Superior temporal gyrus (tissue), 1 donor: ENCODE measurements at regions not wholly inside any gene's neighbourhood (a gene's known extent, or its start where the extent isn't known, plus 50 kb on each side); places are given as distances from the start of the nearest gene placed in this dataset.
"Not testable (repeated sequence)": the region's sequence is repeated elsewhere in the genome, so short reads cannot be mapped to it uniquely, and the experiment has no call there.

Experiments
- DNase-seq: peaks from one replicate; pipeline ENCODE4 v3.0.0-alpha.2; 2016; ENCODE audit errors: extremely low spot score

DNA sequence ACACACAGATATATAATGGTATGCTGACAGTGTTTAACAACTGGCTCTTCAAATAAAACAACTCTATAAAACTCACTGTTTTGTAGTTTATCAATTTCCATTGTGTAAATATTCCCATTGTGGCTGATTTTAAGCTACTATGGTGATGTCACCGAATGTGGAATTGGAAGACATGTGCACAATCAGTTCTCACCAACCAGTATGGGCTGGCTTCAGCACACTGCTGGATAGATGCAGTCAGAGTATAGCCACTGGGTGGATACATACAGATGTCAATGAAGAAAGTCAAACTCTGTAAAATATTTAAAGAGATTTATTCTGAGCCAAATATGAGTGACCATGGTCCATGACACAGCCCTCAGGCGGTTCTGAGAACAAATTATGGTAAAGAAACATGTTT lies 475.9 kb upstream of the SMARCA2 start:
- DNase-seq: no peak

DNA sequence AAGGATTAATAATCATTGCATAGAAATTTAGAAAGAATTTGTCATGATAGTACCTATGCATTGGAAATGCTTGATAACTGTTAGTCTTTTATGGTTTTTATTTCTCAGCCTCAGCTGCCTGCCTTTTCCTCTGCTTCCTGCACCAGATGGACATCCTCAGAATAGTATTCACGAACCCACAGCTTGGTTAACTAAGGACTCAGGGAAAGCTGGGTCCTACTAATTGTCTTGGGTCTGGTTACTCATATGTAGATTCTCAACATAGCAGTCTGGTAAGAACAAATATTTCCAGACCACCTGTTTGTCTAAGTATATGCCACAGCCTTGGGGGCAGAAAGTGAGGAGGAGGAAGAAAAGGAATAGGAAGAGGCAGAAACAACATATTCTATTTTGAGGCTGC lies 464.5 kb upstream of the SMARCA2 start:
- no peak for DNase-seq

DNA sequence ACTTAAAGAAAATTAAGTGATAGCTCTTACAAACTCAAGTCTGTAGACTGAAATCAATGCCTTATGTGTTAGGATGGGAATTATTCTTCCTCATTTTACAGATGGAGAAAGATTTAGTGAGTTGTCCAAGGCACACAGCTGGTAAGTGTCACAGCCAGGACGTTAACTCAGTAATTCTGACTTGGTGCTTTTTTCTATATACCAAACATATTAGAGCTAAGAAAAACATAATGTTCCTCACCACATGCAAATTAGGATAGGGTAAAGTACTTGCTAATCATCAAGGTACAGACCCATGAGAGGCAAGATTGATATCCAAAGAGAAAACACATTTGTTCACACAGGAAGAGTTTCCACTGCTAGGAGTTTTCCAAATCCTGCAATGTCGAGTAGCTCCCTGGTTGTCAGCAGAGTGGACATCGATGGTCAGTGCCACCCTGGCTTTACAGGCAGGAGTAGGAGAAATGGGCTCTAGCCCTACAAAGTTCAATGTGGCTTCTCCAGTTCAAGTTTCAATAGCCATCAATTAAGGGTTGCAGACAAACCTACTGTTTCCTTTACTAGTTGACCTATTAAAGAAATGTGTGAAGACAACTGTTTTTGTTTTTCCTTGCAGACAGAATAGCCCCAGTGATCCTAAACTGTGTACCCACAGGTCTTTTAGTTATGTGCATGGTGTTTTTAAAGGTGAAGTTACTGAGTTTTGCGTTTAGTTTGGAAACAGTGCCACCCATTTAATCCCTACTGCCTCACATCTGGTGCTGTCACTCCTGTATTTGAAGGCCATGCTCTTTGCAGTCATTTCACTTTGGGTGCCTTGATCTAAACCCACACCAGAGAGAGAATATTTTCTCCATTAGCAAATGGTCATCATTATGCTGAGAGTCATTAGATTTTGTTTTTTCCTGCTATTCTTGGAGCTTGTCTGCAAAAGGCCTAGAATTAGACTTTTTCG lies 460.8 kb upstream of the SMARCA2 start:
- DNase-seq: no peak

DNA sequence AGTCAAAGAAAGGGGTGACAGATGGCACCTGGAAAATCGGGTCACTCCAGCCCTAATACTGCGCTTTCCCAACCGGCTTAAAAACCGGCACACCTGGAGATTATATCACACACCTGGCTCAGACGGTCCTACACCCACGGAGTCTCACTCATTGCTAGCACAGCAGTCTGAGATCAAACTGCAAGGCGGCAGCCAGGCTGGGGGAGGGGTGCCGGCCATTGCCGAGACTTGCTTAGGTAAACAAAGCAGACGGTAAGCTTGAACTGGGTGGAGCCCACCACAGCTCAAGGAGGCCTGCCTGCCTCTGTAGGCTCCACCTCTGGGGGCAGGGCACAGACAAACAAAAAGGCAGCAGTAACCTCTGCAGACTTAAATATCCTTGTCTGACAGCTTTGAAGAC lies 456.5 kb upstream of the SMARCA2 start:
- not testable (repeated sequence) for DNase-seq

DNA sequence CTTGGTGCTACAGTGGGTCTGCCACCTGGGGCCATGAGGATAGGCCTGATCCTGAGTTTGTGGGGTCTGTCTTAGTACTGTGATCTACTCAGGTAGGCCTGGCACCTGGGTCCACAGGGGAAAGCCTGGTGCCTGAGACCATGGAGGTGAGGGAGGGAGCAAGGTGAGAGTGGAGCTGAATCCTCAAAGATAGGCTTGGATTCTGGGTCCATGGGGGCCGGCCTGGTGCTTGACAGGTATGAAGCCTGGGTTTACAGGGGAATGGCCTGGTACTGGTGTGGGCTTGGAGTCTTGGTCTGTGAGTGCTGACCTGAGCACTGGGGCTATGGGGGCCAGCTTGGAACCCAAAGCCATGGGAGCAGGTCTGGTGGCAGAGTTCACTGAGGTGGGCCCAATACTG lies 439.2 kb upstream of the SMARCA2 start:
- no peak for DNase-seq

DNA sequence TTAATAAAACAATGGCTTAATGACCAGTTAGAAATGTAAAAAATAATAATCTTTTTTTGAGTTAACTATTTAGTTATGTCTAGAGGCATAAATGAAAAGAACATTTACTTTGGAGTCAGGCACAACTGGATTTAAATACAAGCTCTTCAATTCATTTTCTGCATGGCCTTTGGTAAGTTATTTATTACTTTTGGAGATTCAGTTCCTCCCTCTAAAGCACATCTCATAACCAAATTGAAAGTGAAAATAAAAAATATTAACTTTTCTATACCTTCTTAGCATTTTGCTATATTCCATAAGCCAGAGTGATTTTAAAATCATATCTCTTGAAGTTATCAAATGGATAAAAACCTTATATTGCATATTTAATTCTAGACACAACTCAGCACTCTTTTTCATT lies 434.9 kb upstream of the SMARCA2 start:
- DNase-seq: no peak

DNA sequence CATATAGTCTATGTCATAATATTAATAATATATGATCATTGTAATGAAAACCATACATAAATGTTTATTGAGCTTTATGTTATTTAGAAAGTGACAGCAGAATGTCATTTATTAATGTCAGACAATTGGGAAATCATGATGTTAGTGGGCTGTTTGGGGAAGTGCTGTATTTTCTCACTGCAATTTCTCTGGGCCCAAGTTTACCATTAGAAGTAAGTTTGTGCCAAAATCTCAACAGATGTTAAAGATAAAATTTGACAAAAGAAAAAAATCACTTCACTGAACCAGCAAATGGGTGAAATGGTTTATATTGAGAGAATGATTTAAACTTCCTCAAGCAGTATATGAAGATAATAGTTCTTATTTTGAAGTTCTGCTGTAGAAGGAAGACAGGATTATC lies 433.2 kb upstream of the SMARCA2 start:
- DNase-seq: no peak

DNA sequence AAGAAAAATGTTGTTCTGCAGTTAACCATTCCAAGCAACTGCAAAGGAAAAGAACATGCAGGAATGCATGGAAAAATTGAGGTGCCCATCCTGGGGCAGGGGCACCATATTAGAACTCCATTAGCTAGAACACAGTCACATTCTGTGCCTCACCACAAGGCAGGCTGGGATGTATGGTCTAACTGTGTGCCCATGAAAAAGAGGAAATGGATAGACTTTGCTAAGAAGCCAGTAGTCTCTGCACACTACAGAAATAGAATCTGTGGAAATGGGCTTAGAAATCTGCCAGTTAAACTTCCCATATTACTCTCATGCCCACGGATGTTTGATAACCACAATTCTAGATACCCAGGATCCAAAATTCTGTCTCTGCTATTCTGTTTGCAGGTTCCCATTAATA lies 423.8 kb upstream of the SMARCA2 start:
- DNase-seq: no peak

DNA sequence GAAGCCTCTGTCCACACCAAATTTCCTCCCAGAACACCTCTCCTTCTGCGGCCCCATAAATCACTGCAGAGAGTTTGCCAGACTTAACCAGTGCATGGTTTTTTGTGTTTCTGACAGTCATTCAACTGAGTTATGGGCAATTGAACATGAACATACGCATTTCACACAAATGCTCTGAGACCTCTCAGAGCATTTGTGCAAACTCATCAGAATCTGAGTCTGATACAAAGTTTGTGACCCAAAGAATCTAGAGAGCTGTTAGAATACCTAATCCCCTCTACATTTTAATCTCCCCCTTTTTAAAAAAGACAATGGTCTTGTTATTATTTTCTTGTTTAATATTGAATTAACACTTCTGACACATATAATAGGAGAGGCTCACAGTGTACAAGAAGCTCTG lies 416.9 kb upstream of the SMARCA2 start:
- DNase-seq: no peak

DNA sequence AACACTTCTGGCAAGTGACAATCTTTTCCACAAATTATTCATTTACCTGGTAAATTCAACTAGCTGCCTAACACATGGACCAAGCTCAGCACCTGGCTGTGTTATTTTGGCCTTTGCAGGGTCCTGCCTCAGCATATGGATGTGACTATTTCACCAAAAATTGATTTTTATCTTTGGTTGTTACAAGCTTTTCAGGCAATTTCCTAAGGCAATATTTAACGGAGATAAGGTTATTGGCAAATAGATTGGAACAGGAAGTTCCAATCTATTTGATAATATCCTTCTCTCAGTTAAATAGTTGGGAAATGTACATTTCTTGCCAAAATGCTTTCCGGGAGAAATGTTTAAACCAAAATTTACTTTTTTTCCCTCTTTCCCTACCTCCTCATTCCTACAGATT lies 415.2 kb upstream of the SMARCA2 start:
- no peak for DNase-seq

DNA sequence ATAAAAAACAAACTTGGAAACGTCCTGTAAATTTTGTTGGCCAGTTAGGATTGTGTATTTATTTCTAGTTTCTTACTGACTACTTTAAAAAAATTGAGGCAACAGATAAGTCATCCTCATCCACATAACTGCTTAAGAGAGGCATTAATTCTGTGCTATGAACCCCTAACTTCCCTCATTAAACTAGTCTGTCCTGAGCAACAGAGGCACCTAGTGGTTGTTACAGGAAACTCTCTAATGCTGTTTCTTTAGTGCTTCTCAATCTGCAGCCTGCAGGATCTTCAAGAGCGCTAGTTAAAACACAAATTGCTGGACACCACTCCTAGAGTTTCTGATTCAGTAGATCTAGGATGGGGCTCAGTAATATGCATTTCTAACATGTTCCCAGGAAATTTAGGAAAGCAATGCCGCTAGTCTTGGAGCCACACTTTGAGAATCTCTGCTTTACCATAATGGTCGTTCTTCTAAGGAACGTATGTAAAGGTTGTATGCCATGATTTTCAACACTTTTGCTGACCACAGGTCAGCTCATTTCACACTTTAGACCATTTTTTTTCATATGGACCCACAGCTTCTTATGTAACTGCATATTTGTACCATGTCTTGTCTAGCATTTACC lies 410.1 kb upstream of the SMARCA2 start:
- peak; percentile 22 for DNase-seq

DNA sequence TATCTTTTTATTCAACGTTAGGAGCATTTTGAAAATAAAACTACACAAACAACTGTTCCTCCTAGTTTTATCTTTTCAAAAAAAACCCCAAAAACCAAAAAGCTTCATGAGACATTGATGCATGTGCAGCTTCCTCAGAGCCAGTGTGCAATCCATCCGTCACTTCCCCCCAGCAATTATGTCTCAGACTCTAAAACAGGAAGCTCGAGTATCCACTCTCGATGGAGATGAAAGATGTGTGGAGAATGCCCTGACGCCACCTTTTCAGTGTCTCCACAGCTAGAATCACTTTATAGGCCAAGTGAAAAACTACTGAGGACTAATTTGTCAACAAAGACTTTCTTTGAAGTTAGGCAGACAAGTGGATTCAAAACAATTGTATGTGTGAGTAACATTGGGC lies 408.9 kb upstream of the SMARCA2 start:
- no peak for DNase-seq

DNA sequence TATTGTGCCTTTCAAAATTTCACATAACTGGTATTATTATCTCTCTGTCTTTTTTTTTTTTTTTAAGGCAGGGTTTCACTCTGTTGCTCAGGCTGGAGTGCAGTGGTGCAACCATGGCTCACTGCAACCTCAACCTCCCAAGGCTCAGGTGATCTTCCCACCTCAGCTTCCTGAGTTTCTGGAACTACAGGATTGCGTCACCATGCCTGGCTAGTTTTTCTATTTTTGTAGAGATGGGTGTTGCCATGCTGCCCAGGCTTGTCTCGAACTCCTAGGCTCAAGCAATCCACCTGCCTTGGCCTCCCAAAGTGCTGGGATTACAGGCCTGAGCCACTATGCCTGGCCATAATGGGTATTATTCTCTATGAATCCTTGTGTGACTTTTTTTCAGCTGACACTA lies 402.3 kb upstream of the SMARCA2 start:
- DNase-seq: no peak

DNA sequence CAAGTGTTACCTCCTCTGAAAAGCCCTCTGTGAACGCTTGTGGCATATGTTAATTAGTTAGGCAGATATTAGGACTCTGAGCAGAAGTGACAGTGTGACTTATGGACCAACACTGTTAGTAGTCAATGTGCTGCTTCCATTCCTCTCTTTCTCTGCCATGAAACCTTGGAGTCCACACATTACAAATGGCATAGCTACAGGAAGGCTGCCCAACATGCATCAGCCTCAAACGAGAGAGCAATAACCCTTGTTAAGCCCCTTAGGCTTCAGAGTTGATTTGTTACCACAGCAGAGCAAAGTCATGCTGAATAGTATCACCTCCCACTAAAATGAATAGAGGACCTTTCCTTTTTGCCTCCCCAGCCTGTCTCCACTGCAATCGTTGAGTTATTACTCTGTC lies 397.7 kb upstream of the SMARCA2 start:
- DNase-seq: no peak

DNA sequence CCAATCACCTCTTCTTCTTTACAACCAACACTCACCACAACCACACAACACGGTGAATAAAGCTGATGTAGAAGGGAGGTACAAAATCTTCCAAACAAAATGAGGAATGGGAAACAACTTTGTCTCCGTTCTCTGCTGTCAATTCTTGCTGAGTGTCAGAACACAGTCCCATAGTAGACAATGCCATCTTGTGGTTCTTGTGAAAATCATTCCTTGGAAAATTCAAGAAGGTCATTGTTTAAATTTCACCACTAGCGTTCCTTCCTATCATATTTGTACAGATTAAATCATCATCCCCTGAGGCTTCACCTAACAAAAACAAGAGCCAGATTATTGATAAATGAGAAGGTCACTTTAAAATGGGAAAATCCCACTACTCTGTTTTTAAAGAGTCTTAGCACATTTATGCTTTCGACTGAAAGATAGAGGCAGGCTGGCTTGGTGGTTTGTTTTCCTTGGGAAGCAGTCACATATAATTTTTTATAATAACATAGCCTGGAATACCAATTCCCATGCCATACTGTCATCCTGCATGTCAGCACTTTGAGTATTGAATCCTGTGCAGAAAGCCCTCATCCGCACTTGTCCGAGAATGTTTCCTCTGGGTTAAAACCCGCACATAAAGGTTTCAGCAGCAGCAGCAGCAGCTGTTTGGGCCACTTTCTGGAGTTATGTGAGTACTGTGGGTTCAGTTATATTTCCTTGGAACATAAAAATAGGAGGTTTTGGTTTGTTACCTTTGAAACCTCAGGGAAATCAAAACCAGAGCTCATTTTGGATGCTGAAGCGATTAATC lies 395.0 kb upstream of the SMARCA2 start:
- DNase-seq: peak; percentile 75

DNA sequence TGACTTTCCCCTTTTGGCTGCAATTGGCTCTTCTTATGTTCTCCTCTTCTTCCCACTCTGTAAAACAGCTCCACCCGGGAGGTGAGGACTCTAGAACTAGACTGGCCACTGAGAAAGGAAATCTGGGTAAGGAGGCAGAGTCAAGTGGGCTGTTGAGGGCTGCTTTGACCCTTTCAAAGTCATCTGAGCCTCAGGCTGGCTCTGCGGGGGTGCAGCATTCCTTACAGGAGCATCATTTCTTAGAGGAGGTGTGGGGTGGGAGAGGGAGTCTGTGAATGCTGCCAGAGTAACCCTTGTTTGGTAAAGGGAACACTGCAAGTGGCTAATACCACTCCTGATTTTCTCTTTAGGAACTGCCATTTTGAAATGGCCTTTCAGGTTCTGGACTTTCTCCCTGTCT lies 377.7 kb upstream of the SMARCA2 start:
- no peak for DNase-seq

DNA sequence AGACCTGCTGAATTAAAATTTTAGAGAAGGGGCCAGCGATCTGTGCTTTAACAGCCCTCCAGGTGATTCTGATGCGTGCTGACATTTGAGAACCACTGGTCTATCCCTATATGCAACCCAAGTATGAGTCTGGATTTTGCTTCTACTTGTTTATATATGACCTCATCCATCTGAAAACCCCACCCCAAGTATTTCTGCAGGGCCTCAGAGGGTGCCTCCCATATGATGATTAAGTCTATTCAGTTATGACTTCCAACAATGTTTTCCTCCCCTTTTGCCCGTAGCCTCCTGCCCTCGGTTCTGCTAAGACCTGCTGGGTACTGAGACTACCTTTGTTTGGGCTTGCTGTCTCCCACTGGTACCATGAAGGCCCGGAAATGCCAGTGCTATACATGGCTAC lies 376.0 kb upstream of the SMARCA2 start:
- no peak for DNase-seq

DNA sequence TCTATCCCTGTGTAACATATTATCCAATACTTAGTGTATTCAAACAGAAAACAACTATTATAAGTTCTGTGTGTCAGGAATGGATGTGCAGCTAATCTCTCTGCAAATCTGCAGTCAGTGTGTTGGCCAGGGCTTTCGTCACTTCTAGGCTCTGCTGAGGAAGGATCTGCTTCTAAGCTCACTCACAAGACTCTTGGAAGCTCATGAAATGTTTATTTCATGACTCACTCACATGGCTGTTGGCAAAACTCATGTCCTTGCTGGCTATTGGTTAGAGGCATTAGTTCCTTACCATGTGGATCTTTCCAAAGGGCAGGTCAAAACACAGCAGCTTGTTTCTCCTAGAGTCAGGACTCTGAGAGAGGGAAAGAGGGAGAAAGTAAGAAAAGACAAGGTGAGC lies 367.4 kb upstream of the SMARCA2 start:
- DNase-seq: no peak

DNA sequence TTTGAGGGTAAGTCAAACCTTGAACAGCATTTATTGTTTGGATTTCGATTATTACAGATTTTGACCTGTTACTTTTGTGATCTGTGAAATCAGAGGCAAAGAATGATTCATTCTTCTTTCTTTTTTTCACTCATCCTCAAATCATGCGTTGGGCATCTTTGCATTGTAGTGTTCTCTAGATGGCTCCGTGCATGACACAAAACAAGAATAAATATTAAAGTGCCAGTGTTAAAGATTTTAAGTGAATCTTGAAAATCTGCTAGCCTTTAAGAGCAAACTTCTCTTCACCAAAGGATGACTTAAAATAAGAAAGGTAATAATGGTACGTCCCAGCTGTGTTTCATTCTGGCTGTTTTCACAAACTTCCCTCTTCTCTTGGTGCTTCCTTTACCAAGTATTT lies 361.9 kb upstream of the SMARCA2 start:
- no peak for DNase-seq

DNA sequence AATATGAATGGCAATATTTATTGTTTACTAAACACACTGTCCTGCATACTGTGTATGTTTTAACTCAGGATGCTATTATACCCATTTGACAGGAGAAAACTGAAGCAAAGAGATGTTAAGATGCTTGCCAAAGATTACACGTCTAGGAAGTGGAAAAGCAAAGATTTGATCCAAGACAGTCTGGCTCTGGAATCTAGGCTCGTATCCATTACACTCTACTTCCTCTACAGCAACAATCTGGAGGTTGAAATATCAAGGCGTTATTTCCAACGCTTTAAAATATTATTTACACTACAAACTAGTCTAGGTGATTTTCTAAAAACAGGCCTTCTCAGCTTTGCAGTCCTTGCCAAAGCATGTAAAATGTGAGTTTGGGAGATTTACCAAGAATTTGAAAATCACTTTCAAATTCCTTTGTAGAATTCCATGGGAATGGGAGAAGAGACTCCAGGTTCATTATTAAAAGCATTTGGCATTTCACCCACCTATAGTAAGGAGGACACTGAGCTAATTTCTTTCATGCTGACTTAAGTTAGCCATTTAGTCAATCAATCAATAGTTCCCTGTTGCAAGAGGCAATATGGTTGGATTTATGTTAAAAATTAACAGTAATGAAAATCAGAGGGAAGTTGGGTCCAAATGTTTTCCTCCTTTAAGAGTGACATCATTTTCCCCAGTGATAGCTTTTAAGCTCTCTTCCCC lies 356.3 kb upstream of the SMARCA2 start:
- DNase-seq: no peak

DNA sequence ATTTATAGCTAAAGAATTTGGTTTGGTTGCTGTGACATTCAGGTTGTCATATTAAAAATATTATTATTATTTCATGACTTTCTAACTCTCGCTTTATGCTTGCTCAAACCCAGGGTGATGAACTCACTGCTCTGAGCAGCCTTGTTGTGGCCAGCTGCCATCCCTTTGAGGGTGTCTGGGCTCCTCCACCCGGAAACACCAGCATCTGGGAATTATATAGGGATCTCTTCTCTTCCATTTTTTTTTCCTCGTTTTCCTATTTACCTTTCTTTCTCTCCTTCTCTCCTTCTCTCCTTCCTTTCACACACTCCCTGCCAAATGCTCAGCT lies 355.8 kb upstream of the SMARCA2 start:
- DNase-seq: no peak

DNA sequence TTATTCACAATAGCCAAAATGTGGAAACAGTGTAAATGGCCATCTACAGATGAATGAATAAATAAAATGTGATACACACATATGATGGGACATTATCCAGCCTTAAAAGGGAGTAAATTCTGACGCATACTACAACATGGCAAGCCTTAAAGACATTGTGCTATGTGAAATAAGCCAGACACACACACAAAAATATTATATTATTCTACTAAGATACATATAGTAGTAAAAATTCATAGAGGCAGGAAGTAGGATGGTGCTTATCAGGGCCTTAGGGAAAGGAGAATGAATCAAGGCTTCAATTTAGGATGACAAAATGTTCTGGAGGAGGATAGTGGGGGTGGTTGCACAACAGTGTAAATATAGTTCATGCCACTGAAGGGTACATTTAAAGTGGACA lies 346.7 kb upstream of the SMARCA2 start:
- no peak for DNase-seq
